ENCODE measurements at regions not wholly inside any gene's neighbourhood (a gene's known extent, or its start where the extent isn't known, plus 50 kb on each side); places are given as distances from the start of the nearest gene placed in this dataset.

- Mint-ChIP-seq H3K9me3 (peaks cover 5% of the 10 kb centered on the region), H3K4me3 (no peak overlapping the region), H3K27me3 (ENCODE audit: low read depth, poor library complexity) (peaks cover 2% of the 10 kb centered on the region), H3K27ac (no peak overlapping the region), H3K36me3 (ENCODE audit: low read depth) (no peaks in the 10 kb centered on the region), H3K4me1 (no peaks in the 10 kb centered on the region)
- DNase-seq: no peak
- no peak for TF ChIP-seq CTCF (IDR thresholded peaks at IDR 0.05)
Observed at GRCh38 chr19:28815257-28815656, 397.7 kb downstream of the UQCRFS1 start.

DNA sequence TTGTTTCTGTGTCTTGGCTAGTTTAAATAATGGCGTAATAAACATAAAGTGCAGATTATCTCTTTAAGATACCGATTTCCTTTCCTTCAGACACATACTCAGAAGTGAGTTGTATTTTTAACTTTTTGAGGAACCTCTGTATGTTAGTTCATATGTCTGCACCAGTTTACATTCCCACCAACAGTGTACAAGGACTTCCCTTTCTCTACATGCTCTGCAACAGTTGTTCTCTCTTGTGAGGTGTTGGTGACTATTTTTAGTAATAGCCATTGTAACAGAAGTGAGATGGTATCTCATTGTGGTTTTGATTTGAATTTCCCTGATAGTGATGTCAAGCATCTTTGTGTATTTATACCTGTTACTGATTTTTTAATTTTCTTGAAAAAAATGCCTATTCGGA is 418.6 kb downstream of the UQCRFS1 start:
- Mint-ChIP-seq H3K4me3 (peak overlapping the region; percentile 77), H3K36me3 (ENCODE audit: low read depth) (peaks cover 6% of the 10 kb centered on the region), H3K27me3 (ENCODE audit: low read depth, poor library complexity) (peaks cover 61% of the 10 kb centered on the region), H3K27ac (no peak overlapping the region), H3K4me1 (peaks cover 11% of the 10 kb centered on the region), H3K9me3 (peaks cover 19% of the 10 kb centered on the region)
- TF ChIP-seq CTCF (IDR thresholded peaks at IDR 0.05): no peak
- no peak for DNase-seq

DNA sequence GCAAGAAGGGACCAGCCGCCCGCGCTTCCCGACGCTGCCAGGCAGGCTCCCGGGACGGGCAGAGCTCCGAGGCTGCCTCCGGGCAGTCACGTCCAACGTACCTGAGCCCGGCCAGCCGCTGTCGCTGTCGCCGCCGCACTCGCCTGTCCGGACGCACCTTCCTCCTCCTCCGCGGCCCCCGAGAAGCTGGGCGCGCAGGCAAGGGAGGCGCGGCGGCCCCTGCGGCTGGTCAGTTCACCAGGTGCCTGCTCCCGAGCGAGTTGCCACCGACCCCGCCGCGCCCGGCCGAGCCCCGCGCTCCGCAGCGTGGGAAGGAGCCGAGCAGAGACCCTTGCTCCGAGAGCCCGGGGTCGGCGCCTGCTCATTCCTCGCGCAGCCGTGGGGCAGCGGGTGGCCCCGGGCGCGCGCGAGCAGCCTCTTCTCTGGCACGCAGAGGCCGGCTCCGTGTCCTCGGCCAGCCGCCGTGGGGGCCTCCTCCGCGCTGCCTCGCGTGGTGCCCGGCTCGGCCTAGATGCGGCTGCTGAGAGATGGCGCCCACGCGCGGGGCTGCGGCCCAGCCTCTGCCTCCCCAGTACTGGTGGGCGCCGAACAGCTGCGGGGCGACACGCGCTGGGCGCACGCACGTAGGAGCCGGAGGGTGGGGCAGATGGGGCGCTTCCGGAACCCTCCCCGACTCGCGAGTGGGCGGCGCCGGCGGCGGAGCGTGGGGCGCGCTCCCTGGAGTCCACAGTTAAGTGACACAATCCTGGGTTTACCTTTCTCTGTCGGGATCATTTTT is 419.4 kb downstream of the UQCRFS1 start:
- DNase-seq: peak; percentile 57

GRCh38 chr19:28785971-28786370 is 427.0 kb downstream of the UQCRFS1 start:
- Mint-ChIP-seq H3K4me1 (peaks cover 8% of the 10 kb centered on the region), H3K4me3 (no peak overlapping the region), H3K27me3 (ENCODE audit: low read depth, poor library complexity) (peaks cover 2% of the 10 kb centered on the region), H3K9me3 (peaks cover 39% of the 10 kb centered on the region), H3K27ac (peak overlapping the region; percentile 29), H3K36me3 (ENCODE audit: low read depth) (no peaks in the 10 kb centered on the region)
- DNase-seq: peak; percentile 33
- TF ChIP-seq CTCF (IDR thresholded peaks at IDR 0.05): no peak

More for the DNA sequence above, 419.4 kb downstream of the UQCRFS1 start:
- Mint-ChIP-seq H3K27ac (no peak overlapping the region), H3K27me3 (ENCODE audit: low read depth, poor library complexity) (peaks cover 55% of the 10 kb centered on the region), H3K4me1 (peaks cover 11% of the 10 kb centered on the region), H3K4me3 (peak overlapping the region; percentile 77), H3K9me3 (peaks cover 19% of the 10 kb centered on the region), H3K36me3 (ENCODE audit: low read depth) (peaks cover 6% of the 10 kb centered on the region)
- TF ChIP-seq CTCF (IDR thresholded peaks at IDR 0.05): no peak

DNA sequence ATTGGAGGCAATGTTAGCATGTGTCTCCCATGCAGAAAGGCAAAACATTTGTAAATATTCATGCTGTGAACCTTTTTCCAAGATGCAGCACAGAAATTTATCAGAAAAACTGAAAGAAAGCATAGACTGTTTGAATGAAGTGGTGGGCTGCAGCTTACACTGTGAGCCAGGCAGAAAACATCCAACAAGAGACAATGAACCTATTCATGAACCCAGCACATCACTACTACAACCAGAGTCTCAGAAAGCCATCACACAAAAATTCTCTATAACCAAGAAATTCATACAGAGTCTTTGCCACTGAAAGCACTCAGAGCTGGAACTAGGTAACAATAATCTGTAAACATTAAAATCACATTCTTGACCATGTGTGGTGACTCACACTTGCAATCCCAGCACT is 448.9 kb downstream of the UQCRFS1 start:
- H3K36me3 Mint-ChIP-seq (ENCODE audit: low read depth): no peaks in the 10 kb centered on the region
- TF ChIP-seq CTCF (IDR thresholded peaks at IDR 0.05): no peak
- DNase-seq: no peak
- H3K4me3 Mint-ChIP-seq: no peak overlapping the region
- H3K27me3 Mint-ChIP-seq (ENCODE audit: low read depth, poor library complexity): peaks cover 4% of the 10 kb centered on the region
- H3K9me3 Mint-ChIP-seq: peaks cover 62% of the 10 kb centered on the region
- H3K27ac Mint-ChIP-seq: no peak overlapping the region
- no peaks in the 10 kb centered on the region for H3K4me1 Mint-ChIP-seq

DNA sequence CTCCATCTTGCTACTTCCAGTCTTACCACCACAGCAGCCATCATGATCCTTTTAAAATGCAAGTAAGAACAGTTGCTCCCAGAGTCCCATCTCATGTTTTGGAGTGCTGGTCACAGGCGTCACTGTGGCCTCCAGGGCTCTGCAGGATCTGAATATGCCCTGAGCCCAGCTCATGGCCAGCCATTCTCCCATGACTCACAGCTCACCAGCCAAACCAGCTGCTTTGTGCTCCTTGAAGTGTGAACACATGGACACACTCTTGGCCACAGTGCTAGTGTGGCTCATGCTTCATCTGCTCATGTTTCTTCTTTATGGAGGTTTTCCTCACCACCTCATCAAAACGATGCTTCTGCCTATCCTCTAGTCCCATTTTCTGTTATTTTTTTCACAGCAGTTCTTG is 466.5 kb downstream of the UQCRFS1 start:
- Mint-ChIP-seq H3K9me3 (peaks cover 18% of the 10 kb centered on the region), H3K27ac (no peak overlapping the region), H3K36me3 (ENCODE audit: low read depth) (no peaks in the 10 kb centered on the region), H3K27me3 (ENCODE audit: low read depth, poor library complexity) (peaks cover 6% of the 10 kb centered on the region), H3K4me3 (no peak overlapping the region), H3K4me1 (no peaks in the 10 kb centered on the region)
- no peak for DNase-seq
- TF ChIP-seq CTCF (IDR thresholded peaks at IDR 0.05): no peak
